ENCODE measurements at regions not wholly inside any gene's neighbourhood (a gene's known extent, or its start where the extent isn't known, plus 50 kb on each side); places are given as distances from the start of the nearest gene placed in this dataset.

DNA sequence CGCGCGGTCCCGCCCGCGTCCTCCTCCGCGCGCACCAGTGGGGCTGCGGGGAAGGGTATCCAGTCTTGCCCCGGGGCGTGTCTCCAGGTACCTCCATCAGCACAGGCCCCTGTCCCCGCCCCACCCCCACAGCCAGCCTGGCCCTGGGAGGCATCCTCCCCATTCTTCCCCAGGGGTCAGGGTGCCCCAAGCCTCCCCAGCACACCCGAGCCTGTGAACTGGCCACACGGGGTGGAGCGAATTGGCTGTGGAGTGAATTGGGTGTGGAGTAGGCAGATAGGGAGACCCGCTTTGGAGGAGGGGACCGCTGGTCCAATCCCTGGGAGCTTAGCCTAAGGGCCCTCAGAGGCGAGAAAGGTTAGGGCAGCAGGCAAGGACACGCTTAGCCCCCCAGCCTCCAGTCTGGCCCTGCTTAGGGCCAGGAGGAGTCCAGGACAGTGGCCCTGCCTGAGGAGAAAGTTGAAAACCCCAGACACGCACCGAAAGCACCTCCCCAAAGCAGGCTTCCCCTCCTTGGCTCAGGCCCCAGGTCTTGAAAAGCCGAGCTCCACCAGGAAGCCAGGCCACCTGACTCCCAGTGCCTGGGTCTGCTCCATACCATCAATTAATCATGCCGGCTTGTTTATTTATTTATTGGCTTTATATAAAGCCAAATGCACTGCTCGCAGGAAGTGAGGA is 107.7 kb upstream of the SLC6A11 start:
- TF ChIP-seq EZH2phosphoT487 (IDR thresholded peaks at IDR 0.05; ENCODE audit: borderline replicate concordance), result no peak
- TF ChIP-seq SIN3A (IDR thresholded peaks at IDR 0.05; ENCODE audit: low read depth), result no peak
- TF ChIP-seq, protein P1, sequence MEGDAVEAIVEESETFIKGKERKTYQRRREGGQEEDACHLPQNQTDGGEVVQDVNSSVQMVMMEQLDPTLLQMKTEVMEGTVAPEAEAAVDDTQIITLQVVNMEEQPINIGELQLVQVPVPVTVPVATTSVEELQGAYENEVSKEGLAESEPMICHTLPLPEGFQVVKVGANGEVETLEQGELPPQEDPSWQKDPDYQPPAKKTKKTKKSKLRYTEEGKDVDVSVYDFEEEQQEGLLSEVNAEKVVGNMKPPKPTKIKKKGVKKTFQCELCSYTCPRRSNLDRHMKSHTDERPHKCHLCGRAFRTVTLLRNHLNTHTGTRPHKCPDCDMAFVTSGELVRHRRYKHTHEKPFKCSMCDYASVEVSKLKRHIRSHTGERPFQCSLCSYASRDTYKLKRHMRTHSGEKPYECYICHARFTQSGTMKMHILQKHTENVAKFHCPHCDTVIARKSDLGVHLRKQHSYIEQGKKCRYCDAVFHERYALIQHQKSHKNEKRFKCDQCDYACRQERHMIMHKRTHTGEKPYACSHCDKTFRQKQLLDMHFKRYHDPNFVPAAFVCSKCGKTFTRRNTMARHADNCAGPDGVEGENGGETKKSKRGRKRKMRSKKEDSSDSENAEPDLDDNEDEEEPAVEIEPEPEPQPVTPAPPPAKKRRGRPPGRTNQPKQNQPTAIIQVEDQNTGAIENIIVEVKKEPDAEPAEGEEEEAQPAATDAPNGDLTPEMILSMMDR (IDR thresholded peaks at IDR 0.05 in 2 of 3, conservative IDR thresholded peaks at IDR 0.05 in 1 of 3; ENCODE audit: borderline replicate concordance in 1 of 3, insufficient read depth in 1 of 3, low read depth in 2 of 3, low read length in 2 of 3), result no peak

Data from HCT116 (cell line).